IMR-90 (cell line): ENCODE measurements at regions not wholly inside any gene's neighbourhood (a gene's known extent, or its start where the extent isn't known, plus 50 kb on each side); places are given as distances from the start of the nearest gene placed in this dataset.

Experiments used
- ATAC-seq: fragments of 200-7000 bp; cut with Tn5 transposase; 2 replicates; pipeline ENCODE4 v1.9.1; 2020; ENCODE audit warnings: low read depth, mild to moderate bottlenecking, moderate library complexity
- BruUV-seq: library from RNA; stranded (reverse); fragments of 400-500 nt; replicated peaks from 2 replicates; lab custom pipeline; 2021; lab: Mats Ljungman, UMichigan
- CTCF ChIA-PET: fragments of 300-600 bp; formaldehyde crosslinking; extraction: SDS; loops from one replicate; lab custom pipeline; 2021; ENCODE audit warnings: antibody characterized with exemption; lab: Yijun Ruan, JAX
- POLR2A ChIA-PET: fragments of 300-600 bp; sonication (Branson Sonifier 250); formaldehyde crosslinking; loops from one replicate; lab custom pipeline; 2022; ENCODE audit warnings: antibody characterized with exemption; ENCODE audit not compliant: unreplicated experiment; lab: Charles Lee
- DNase-seq: peaks from one replicate; pipeline ENCODE4 v3.0.0; 2013
- H2AFZ ChIP-seq: replicated peaks from 2 replicates; pipeline ENCODE3; 2013; ENCODE audit warnings: low read length, mild to moderate bottlenecking; ENCODE audit not compliant: poor library complexity
- H2AK5ac ChIP-seq: 2 replicates; pipeline ENCODE4 v1.6.1; 2013; ENCODE audit warnings: low read depth, low read length, inconsistent platforms
- H2AK9ac ChIP-seq: replicated peaks from 2 replicates; pipeline ENCODE3; 2013; ENCODE audit warnings: mild to moderate bottlenecking, low read depth, low read length, moderate library complexity; ENCODE audit not compliant: poor library complexity
- H2BK120ac ChIP-seq: 2 replicates; pipeline ENCODE4 v1.6.1; 2013; ENCODE audit warnings: low read depth, low read length, inconsistent platforms
- H2BK15ac ChIP-seq: 3 replicates; pipeline ENCODE4 v1.6.1; 2013; ENCODE audit warnings: low read depth, low read length, inconsistent platforms
- H2BK20ac ChIP-seq: 2 replicates; pipeline ENCODE4 v1.6.1; 2013; ENCODE audit warnings: low read depth, mild to moderate bottlenecking, inconsistent platforms, low read length, moderate library complexity
- H2BK5ac ChIP-seq: 2 replicates; pipeline ENCODE4 v1.6.1; 2013; ENCODE audit warnings: mild to moderate bottlenecking, low read depth, low read length, inconsistent platforms; ENCODE audit not compliant: poor library complexity, severe bottlenecking
- H3K14ac ChIP-seq: replicated peaks from 2 replicates; pipeline ENCODE4 v1.6.1; 2013; ENCODE audit warnings: low read depth, low read length, inconsistent platforms
- H3K18ac ChIP-seq: 2 replicates; pipeline ENCODE4 v1.6.1; 2013; ENCODE audit warnings: low read depth, low read length, control low read depth
- H3K23ac ChIP-seq: 2 replicates; pipeline ENCODE4 v1.6.1; 2013; ENCODE audit warnings: low read depth, low read length, inconsistent platforms
- H3K27ac ChIP-seq: 2 replicates; pipeline ENCODE4 v1.5.1; 2013; ENCODE audit warnings: mild to moderate bottlenecking, control low read depth, low read length; ENCODE audit not compliant: insufficient read depth
- H3K27me3 ChIP-seq: 2 replicates; pipeline ENCODE4 v1.6.1; 2013; ENCODE audit warnings: low read length; ENCODE audit not compliant: control insufficient read depth, insufficient read depth
- H3K36me3 ChIP-seq: 2 replicates; pipeline ENCODE4 v1.6.1; 2013; ENCODE audit warnings: low read length, mixed read lengths; ENCODE audit not compliant: control insufficient read depth, insufficient read depth
- H3K4ac ChIP-seq: 2 replicates; pipeline ENCODE4 v1.6.1; 2013; ENCODE audit warnings: low read depth, low read length, inconsistent platforms
- H3K4me1 ChIP-seq: 2 replicates; pipeline ENCODE4 v1.6.1; 2013; ENCODE audit warnings: low read length, mixed read lengths; ENCODE audit not compliant: control insufficient read depth, insufficient read depth
- H3K4me2 ChIP-seq: 2 replicates; pipeline ENCODE4 v1.6.1; 2013; ENCODE audit warnings: low read depth, mild to moderate bottlenecking, control low read depth, low read length, moderate library complexity
- H3K4me3 ChIP-seq: 2 replicates; pipeline ENCODE4 v1.5.1; 2013; ENCODE audit warnings: low read depth, mild to moderate bottlenecking, control low read depth, low read length, moderate library complexity; ENCODE audit not compliant: insufficient read depth
- H3K56ac ChIP-seq: 2 replicates; pipeline ENCODE4 v1.6.1; 2013; ENCODE audit warnings: low read length, inconsistent platforms; ENCODE audit not compliant: insufficient read depth; ENCODE audit errors: extremely low read depth
- H3K79me1 ChIP-seq, 2 experiments: 2 replicates each; pipeline ENCODE4 v1.6.1; 2013; ENCODE audit warnings: low read length in 2 of 2, inconsistent platforms in 1 of 2, low read depth in 1 of 2
- H3K9ac ChIP-seq: 2 replicates; pipeline ENCODE4 v1.6.1; 2013; ENCODE audit warnings: low read depth, low read length, control low read depth
- H3K9me1 ChIP-seq: 2 replicates; pipeline ENCODE4 v1.6.1; 2013; ENCODE audit warnings: low read length, inconsistent platforms; ENCODE audit not compliant: insufficient read depth
- H3K9me3 ChIP-seq: 2 replicates; pipeline ENCODE4 v1.6.1; 2013; ENCODE audit warnings: low read length; ENCODE audit not compliant: control insufficient read depth, insufficient read depth
- H4K20me1 ChIP-seq: 2 replicates; pipeline ENCODE4 v1.6.1; 2013; ENCODE audit warnings: low read length, inconsistent platforms; ENCODE audit not compliant: insufficient read depth
- H4K5ac ChIP-seq: 2 replicates; pipeline ENCODE4 v1.6.1; 2013; ENCODE audit warnings: mild to moderate bottlenecking, low read depth, low read length, control low read depth
- H4K8ac ChIP-seq, 2 experiments: 2 replicates each; pipeline ENCODE4 v1.6.1; 2013; ENCODE audit warnings: low read depth in 2 of 2, low read length in 2 of 2, control low read depth in 1 of 2, inconsistent platforms in 1 of 2
- H4K91ac ChIP-seq: 2 replicates; pipeline ENCODE4 v1.6.1; 2013; ENCODE audit warnings: low read depth, low read length, inconsistent platforms; ENCODE audit not compliant: insufficient read depth
- CEBPB ChIP-seq: IDR thresholded peaks from 2 replicates; pipeline ENCODE4 v1.6.1; 2012; ENCODE audit warnings: low read depth, low read length, improper control_type of control experiment
- CHD1 ChIP-seq: IDR thresholded peaks from 2 replicates; pipeline ENCODE4 v1.6.1; 2012; ENCODE audit warnings: low read depth, low read length, improper control_type of control experiment
- MAFK ChIP-seq: IDR thresholded peaks from 2 replicates; pipeline ENCODE4 v1.6.1; 2012; ENCODE audit warnings: low read depth, low read length, improper control_type of control experiment
- MAZ ChIP-seq: IDR thresholded peaks from 2 replicates; pipeline ENCODE4 v1.6.1; 2012; ENCODE audit warnings: low read depth, mild to moderate bottlenecking, low read length, improper control_type of control experiment, moderate library complexity, borderline replicate concordance
- MXI1 ChIP-seq: IDR thresholded peaks from 2 replicates; pipeline ENCODE4 v1.6.1; 2012; ENCODE audit warnings: low read depth, mild to moderate bottlenecking, low read length, moderate library complexity, borderline replicate concordance
- NFE2L2 ChIP-seq: fragments of 150-350 bp; IDR thresholded peaks from 2 replicates; pipeline ENCODE4 v1.6.1; 2016; ENCODE audit warnings: low read depth, mild to moderate bottlenecking, low read length
- RAD21 ChIP-seq: IDR thresholded peaks from 2 replicates; pipeline ENCODE4 v1.6.1; 2012; ENCODE audit warnings: low read length, improper control_type of control experiment
- RFX5 ChIP-seq: IDR thresholded peaks from 2 replicates; pipeline ENCODE4 v1.8.0; 2012; ENCODE audit warnings: low read depth, mild to moderate bottlenecking, low read length, moderate library complexity
- SMC3 ChIP-seq: fragments of 150-350 bp; IDR thresholded peaks from 2 replicates; pipeline ENCODE4 v1.6.1; 2016; ENCODE audit warnings: low read depth, mild to moderate bottlenecking, antibody characterized with exemption, low read length, moderate library complexity
- USF2 ChIP-seq: fragments of 150-350 bp; IDR thresholded peaks from 2 replicates; pipeline ENCODE4 v1.6.1; 2017; ENCODE audit warnings: mild to moderate bottlenecking, antibody characterized with exemption, low read length, low read depth
- WGBS, 2 experiments: methylation state at CpG; one replicate each; pipeline versions ENCODE4 v1.1.5 to v1.1.7; 2013; ENCODE audit warnings: missing lambda C conversion rate in 2 of 2; ENCODE audit not compliant: insufficient read length in 1 of 2; ENCODE audit errors: extremely low coverage in 2 of 2; 5-methylcytosine and 5-hydroxymethylcytosine counted together
- dilution Hi-C: fragments of 300-500 bp; cut with HindIII; formaldehyde crosslinking; loops from one replicate; pipeline ENCODE4 v1.14.3; 2018; ENCODE audit warnings: low sequenced_read_pairs; ENCODE audit not compliant: unreplicated experiment
- in situ Hi-C: fragments of 300-500 bp; cut with MboI; formaldehyde crosslinking; loops from 3 replicates; pipeline ENCODE4 v1.14.3; 2019; ENCODE audit warnings: low sequenced_read_pairs, inconsistent platforms, mixed read lengths
- intact Hi-C: fragments of 100-400 bp; cut with micrococcal nuclease; formaldehyde crosslinking; loops from 2 replicates; pipeline ENCODE4 v1.10.0; 2022

- no peak for DNase-seq
- no peak overlapping the region for H2AK9ac ChIP-seq
- no peak overlapping the region for H2BK5ac ChIP-seq
- no peak overlapping the region for H3K4me2 ChIP-seq
- no peak overlapping the region for H3K27ac ChIP-seq
- H2AFZ ChIP-seq: no peak overlapping the region
- H3K36me3 ChIP-seq: no peaks in the 10 kb centered on the region
- H3K4me3 ChIP-seq: no peak overlapping the region
- no peak overlapping the region for H3K56ac ChIP-seq
- ATAC-seq: no peak
- H3K4ac ChIP-seq: no peak overlapping the region
- H4K5ac ChIP-seq: no peak overlapping the region
- in situ Hi-C loops: no loop called here
- H4K91ac ChIP-seq: no peak overlapping the region
- H3K14ac ChIP-seq: no peak overlapping the region
- H3K23ac ChIP-seq: no peak overlapping the region
- no peak overlapping the region for H2BK120ac ChIP-seq
- ChIA-PET POLR2A (no interaction called here), CTCF (no interaction called here)
- H2AK5ac ChIP-seq: no peak overlapping the region
- no peaks in the 10 kb centered on the region for H3K9me1 ChIP-seq
- H2BK15ac ChIP-seq: no peak overlapping the region
- intact Hi-C loops: no loop called here
- H3K18ac ChIP-seq: no peak overlapping the region
- BruUV-seq: no TSS peak
- TF ChIP-seq CHD1 (no peak), CEBPB (no peak), RAD21 (no peak), MAFK (no peak), MAZ (no peak), RFX5 (no peak), USF2 (no peak), MXI1 (no peak), SMC3 (no peak), NFE2L2 (no peak)
- dilution Hi-C loops: no loop called here
- H4K20me1 ChIP-seq: no peaks in the 10 kb centered on the region
- 20% methylated on average over 1 of the region's 7 CpGs; no CpG with 5 or more reads in 1 of the 2 experiments for WGBS, 2 experiments
- no peaks in the 10 kb centered on the region for H3K79me1 ChIP-seq
- H4K8ac ChIP-seq: no peak overlapping the region
- H3K9me3 ChIP-seq: peaks cover 34% of the 10 kb centered on the region
- no peak overlapping the region for H3K9ac ChIP-seq
- no peaks in the 10 kb centered on the region for H3K27me3 ChIP-seq
- no peak overlapping the region for H2BK20ac ChIP-seq
- no peaks in the 10 kb centered on the region for H3K4me1 ChIP-seq
These were observed 547.6 kb upstream of the RAB6C start for GRCh38 chr2:129431881-129432280.
